CD4-positive, alpha-beta T cell treated with Interleukin-10 for 1 hour (primary cell): ENCODE measurements at regions not wholly inside any gene's neighbourhood (a gene's known extent, or its start where the extent isn't known, plus 50 kb on each side); places are given as distances from the start of the nearest gene placed in this dataset.
"Not testable (repeated sequence)": the region's sequence is repeated elsewhere in the genome, so short reads cannot be mapped to it uniquely, and the experiment has no call there.

ENCODE experiments used
- DNase-seq: peaks from one replicate; pipeline ENCODE4 v3.0.0-alpha.2; 2020

GRCh38 chr6:141202626-141203025 is 930.1 kb upstream of the GJE1 start:
- DNase-seq = no peak

- no peak for DNase-seq
Observed at GRCh38 chr6:141199074-141199473, 933.7 kb upstream of the GJE1 start.

DNA sequence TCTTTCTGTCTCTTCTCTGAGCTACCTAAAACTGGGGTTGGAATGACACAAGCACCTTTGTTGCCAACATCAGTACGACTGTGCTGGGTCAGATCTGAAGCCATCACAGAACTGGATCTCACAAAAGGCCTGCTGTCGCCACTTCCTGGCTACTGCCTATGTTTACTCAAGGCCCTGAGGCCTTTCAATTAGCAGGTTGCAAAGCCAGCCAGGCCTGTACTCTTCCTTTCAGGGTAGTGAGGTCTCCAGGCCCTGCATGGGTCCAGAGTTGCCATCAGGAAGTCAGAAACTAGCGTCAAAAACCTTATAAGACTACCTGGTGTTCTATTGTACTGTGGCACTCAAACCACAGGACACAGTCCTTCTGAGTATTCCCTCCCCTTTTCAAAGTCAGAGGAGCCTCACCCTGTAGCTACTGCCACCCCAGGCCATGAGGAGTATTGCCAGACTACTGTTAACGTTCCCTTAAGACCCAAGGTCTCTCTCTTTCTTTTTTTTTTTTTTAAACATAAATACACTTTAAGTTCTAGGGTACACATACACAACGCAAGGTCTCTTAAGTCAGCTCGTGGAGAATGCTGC is 937.4 kb upstream of the GJE1 start:
- DNase-seq = no peak

DNA sequence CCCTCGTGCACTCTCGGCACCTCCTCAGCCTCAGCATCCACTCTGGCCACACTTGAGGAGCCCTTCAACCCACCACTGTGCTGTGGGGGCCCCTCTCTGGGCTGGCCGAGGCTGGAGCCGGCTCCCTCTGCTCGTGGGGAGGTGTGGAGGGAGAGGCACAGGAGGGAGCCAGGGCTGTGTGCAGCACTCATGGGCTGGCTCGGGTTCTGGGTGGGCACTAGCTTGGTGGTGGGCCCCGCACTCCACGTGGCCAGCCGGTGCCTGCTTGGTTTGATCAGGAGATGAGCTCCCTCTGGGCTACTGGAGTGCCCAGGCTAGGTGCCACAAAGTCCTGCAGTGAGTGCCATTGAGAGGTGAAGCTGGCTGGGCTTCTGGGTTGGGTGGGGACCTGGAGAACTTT is 949.4 kb upstream of the GJE1 start:
- DNase-seq = no peak

DNA sequence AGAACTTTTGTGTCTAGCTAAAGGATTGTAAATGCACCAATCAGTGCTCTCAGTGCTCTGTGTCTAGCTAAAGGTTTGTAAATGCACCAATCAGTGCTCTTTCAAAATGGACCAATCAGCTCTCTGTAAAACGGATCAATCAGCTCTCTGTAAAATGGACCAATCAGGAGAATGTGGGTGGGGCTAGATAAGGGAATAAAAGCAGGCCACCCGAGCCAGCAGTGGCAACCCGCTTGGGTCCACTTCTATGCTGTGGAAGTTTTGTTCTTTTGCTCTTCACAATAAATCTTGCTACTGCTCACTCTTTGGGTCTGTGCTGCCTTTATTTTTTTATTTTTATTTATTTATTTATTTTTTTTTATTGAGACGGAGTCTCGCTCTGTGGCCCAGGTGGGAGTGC is 957.3 kb upstream of the GJE1 start:
- not testable (repeated sequence) for DNase-seq

GRCh38 chr6:141174932-141175331 is 957.8 kb upstream of the GJE1 start:
- DNase-seq = no peak

DNA sequence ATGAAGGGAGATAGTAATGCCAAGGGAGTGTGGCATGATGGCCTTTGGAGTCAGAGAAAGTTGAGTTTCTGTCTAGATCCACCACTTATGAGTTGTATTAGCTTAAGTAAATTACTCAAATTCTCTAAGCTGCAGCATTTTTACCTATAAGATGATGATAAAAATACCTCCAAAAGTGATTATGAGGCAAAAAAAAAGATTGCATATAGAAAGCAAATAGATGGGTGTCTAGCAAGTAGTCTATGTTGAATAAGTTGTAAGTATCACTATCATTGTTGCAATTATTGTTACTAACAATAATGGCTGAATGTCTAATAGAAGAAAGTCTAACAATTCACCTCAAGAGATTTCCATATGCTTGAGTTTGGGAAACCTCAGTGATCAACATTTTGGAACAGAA is 959.2 kb upstream of the GJE1 start:
- no peak for DNase-seq

DNA sequence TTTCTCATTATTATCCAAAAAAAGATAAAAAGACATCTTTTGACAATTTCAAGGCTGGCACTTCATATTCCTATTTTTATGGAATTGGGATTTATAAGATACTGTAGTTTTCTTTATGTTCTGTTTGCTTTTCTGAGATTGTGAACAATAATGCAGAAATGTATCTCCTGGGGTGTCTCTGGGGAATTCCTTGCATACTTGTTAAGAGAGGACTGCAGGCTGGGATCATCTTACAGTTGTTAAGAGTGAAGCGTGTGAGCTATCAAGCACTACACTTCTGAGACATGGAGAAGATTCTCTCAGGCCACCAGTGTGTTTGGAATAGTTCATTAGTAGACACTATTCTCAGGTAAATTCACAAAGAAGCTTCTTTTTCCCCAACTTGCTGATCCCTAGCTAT is 963.3 kb upstream of the GJE1 start:
- DNase-seq = no peak

- DNase-seq = no peak
Observed at GRCh38 chr6:141167945-141168344, 964.8 kb upstream of the GJE1 start.

GRCh38 chr6:141165002-141165665 is 967.6 kb upstream of the GJE1 start:
- DNase-seq = no peak

- DNase-seq = no peak
Observed at GRCh38 chr6:141164042-141164743, 968.5 kb upstream of the GJE1 start.

GRCh38 chr6:141163107-141163506 is 969.6 kb upstream of the GJE1 start:
- no peak for DNase-seq

GRCh38 chr6:141158740-141159139 is 974.0 kb upstream of the GJE1 start:
- no peak for DNase-seq

- DNase-seq = peak; percentile 55
Observed at GRCh38 chr6:141153563-141153962, 979.2 kb upstream of the GJE1 start.

GRCh38 chr6:141152951-141153350 is 979.8 kb upstream of the GJE1 start:
- DNase-seq = no peak

DNA sequence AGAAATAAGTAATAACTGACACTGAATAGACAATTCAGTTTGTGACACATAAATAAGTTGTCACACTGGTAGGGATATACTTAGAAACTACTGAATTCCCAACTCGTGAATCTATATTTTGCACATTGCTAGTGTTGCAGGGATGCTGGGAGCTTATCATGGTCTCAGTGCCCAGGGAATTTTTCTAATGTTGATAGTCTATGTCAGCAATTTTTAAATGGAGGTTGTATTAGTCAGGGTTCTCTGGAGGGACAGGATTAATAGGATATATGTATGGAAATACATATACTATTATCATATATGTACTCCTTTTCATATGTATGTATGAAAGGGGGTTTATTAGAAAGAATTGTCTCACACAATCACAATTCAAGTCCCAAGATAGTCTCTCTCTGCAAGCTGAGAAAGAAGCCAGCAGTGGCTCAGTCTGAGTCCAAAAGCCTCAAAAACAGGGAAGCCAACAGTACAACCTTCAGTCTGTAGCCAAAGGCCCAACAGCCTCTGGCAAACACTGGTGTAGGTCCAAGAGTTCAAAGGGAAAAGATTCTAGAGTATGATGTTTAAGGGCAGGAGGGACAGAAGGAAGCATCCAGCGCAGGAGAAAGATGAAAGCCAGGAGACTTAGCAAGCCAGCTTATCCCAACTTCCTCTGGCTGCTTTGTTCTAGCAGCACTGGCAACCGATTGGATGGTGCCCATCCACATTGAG is 980.9 kb upstream of the GJE1 start:
- DNase-seq = no peak

GRCh38 chr6:141141870-141142269 is 990.9 kb upstream of the GJE1 start:
- no peak for DNase-seq

GRCh38 chr6:141140905-141141304 is 991.8 kb upstream of the GJE1 start:
- no peak for DNase-seq

DNA sequence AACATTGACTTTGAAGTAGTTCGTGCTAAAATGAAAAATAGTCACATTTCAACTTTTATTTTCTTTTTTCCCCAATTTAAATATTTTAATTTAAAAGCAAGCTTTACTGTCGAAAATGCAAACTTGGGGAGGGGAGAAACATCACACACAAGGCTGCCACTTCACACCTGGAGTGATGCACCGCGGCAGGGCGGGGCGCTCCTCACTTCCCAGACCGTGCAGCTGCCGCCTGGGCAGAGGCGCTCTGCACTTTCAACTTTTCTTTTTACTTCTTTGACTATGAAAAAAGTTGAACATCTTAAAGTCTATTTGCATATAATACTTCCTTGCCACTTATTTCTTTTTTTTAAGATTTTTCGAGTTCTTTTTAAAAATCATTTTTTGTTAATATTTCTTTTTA is 993.3 kb upstream of the GJE1 start:
- DNase-seq = no peak

GRCh38 chr6:141134723-141135122 is 998.0 kb upstream of the GJE1 start:
- DNase-seq = no peak

GRCh38 chr6:141133836-141134235 is 998.9 kb upstream of the GJE1 start:
- no peak for DNase-seq

- no peak for DNase-seq
Observed at GRCh38 chr6:141133346-141133745, 999.4 kb upstream of the GJE1 start.

GRCh38 chr6:141131616-141132015 is 1001.1 kb upstream of the GJE1 start:
- no peak for DNase-seq

DNA sequence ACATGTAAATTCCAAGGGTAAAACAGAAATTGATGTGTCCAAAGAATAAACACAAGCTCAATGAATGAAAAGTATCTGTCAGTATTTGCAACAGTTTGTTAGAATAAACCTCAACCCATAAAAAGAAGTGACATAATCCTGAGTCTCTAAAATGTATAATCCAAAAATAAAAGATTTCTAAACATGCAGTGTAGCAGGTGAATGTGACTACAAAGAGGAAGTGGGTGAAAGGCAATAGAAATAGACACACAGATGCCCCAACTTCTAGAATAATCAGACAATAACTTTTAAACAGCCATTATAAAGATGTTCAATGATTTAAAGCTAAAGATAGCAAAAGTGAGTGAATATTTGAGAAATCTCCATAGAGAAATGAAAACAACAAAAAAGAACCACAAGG is 1009.2 kb upstream of the GJE1 start:
- no peak for DNase-seq
